Thyroid gland (tissue), 4 donors: ENCODE measurements at regions not wholly inside any gene's neighbourhood (a gene's known extent, or its start where the extent isn't known, plus 50 kb on each side); places are given as distances from the start of the nearest gene placed in this dataset.

Experiments used
- POLR2A ChIP-seq, 2 donors: fragments of 450-650 bp; IDR thresholded peaks; one replicate each; pipeline ENCODE4 v1.6.1; 2017; ENCODE audit warnings: antibody characterized with exemption in 2 of 2, mild to moderate bottlenecking in 2 of 2, moderate library complexity in 1 of 2
- TF ChIP-seq, protein P1 (sequence below), 6 experiments: fragments of 200-600 bp in 3 of 6; fragments of 450-650 bp in 3 of 6; sonication (generic) in 3 of 6; IDR thresholded peaks; one replicate each; pipeline ENCODE4 v1.5.1; 2016 to 2019; ENCODE audit warnings: antibody characterized with exemption in 6 of 6, mild to moderate bottlenecking in 2 of 6, inconsistent platforms in 1 of 6, moderate library complexity in 1 of 6

DNA sequence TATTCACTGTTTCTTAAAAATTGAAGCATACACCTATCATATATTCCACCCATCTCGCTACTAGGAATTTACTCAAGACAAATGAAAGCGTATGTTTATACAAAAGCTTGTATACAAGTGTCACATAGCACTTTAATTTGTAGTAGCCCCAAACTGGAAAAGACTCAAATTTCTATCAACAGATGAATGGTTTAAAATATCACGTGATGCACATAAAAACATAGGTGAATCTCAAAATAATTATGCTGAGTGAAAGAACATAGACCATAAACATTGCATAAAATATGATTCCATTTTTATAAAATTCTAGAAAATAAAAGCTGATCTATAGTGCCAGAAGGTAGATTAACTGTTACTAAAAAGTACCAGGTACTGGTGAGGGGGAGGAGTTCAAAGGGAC, 392.9 kb upstream of the LRATD1 start:
- no peak for TF ChIP-seq POLR2A (IDR thresholded peaks at IDR 0.05)
- TF ChIP-seq, protein P1, sequence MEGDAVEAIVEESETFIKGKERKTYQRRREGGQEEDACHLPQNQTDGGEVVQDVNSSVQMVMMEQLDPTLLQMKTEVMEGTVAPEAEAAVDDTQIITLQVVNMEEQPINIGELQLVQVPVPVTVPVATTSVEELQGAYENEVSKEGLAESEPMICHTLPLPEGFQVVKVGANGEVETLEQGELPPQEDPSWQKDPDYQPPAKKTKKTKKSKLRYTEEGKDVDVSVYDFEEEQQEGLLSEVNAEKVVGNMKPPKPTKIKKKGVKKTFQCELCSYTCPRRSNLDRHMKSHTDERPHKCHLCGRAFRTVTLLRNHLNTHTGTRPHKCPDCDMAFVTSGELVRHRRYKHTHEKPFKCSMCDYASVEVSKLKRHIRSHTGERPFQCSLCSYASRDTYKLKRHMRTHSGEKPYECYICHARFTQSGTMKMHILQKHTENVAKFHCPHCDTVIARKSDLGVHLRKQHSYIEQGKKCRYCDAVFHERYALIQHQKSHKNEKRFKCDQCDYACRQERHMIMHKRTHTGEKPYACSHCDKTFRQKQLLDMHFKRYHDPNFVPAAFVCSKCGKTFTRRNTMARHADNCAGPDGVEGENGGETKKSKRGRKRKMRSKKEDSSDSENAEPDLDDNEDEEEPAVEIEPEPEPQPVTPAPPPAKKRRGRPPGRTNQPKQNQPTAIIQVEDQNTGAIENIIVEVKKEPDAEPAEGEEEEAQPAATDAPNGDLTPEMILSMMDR (IDR thresholded peaks at IDR 0.05), result no peak
